ENCODE measurements at regions not wholly inside any gene's neighbourhood (a gene's known extent, or its start where the extent isn't known, plus 50 kb on each side); places are given as distances from the start of the nearest gene placed in this dataset.
A peak's percentile ranks its signal among the peaks of the same experiment; 100 is the strongest.

DNA sequence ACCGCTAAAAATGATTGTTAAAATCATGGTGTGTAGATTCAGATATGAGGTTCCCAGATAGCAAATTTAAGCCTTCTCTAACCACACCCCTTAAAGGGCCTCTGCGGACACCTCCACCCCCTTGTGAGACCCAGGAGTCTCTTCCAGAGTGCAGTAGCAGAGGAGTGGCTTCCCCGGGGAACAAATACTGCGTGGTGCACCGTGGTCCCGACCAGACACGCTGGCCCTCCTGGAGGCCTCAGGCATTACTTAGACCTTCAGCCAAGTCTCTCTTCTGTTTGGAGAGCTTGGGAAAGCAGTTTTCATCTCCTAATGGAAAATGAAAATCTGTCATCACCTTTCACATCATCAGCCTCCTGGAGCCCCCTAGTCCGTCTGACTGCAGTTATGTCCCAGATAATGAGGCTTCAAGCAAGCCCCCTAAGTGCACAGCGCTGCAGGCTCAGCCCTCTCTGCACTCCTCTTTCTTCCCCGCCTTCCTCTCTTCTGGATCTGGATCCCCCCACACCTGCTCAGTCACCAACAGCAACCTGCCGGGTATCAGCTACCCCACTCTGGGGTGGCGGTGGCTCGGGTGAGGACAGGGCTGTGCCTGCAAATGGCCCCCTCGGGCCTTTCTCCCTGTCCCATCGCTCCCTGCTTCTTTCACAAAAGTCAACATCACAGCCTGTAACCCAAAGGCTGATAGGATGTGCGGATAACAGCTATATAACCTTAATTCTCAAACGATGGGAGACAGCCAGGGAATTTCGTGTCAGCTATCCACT is 58.8 kb upstream of the TAGAP start:
- no peak overlapping the region for H3K27ac ChIP-seq
- intact Hi-C loops (cut with DNase I; ENCODE audit: low total_unique reads) = no loop called here

GRCh38 chr6:159102373-159103160 is 57.8 kb upstream of the TAGAP start:
- Histone ChIP-seq H3K4me3 (no peak overlapping the region), H3K9me3 (no peaks in the 10 kb centered on the region), H3K27me3 (peaks cover 0 to 17% of the 10 kb centered on the region in 2 donors), H3K36me3 (no peaks in the 10 kb centered on the region), H3K27ac (no peak overlapping the region), H3K4me1 (peaks cover 0 to 7% (median 0%) of the 10 kb centered on the region in 4 donors)
- DNase-seq = no peak
- intact Hi-C loops (cut with DNase I; ENCODE audit: low total_unique reads) = no loop called here
- TF ChIP-seq, protein P1, sequence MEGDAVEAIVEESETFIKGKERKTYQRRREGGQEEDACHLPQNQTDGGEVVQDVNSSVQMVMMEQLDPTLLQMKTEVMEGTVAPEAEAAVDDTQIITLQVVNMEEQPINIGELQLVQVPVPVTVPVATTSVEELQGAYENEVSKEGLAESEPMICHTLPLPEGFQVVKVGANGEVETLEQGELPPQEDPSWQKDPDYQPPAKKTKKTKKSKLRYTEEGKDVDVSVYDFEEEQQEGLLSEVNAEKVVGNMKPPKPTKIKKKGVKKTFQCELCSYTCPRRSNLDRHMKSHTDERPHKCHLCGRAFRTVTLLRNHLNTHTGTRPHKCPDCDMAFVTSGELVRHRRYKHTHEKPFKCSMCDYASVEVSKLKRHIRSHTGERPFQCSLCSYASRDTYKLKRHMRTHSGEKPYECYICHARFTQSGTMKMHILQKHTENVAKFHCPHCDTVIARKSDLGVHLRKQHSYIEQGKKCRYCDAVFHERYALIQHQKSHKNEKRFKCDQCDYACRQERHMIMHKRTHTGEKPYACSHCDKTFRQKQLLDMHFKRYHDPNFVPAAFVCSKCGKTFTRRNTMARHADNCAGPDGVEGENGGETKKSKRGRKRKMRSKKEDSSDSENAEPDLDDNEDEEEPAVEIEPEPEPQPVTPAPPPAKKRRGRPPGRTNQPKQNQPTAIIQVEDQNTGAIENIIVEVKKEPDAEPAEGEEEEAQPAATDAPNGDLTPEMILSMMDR (IDR thresholded peaks at IDR 0.05) = no peak

More for the DNA sequence above, 58.8 kb upstream of the TAGAP start:
- Histone ChIP-seq H3K36me3 (no peaks in the 10 kb centered on the region), H3K27me3 (peaks cover 0 to 24% of the 10 kb centered on the region in 2 donors), H3K4me3 (no peak overlapping the region), H3K4me1 (peaks cover 0 to 7% (median 0%) of the 10 kb centered on the region in 4 donors), H3K9me3 (no peaks in the 10 kb centered on the region)
- TF ChIP-seq, protein P1 (IDR thresholded peaks at IDR 0.05) = no peak
- DNase-seq = peak in 1 of 2 donors; percentile 49

GRCh38 chr6:159101656-159102055 is 56.9 kb upstream of the TAGAP start:
- Histone ChIP-seq H3K4me1 (peaks cover 0 to 7% (median 0%) of the 10 kb centered on the region in 4 donors), H3K9me3 (no peaks in the 10 kb centered on the region), H3K27me3 (peaks cover 0 to 16% of the 10 kb centered on the region in 2 donors), H3K27ac (no peak overlapping the region), H3K4me3 (no peak overlapping the region), H3K36me3 (no peaks in the 10 kb centered on the region)
- TF ChIP-seq, protein P1 (IDR thresholded peaks at IDR 0.05) = no peak
- DNase-seq = no peak
- intact Hi-C loops (cut with DNase I; ENCODE audit: low total_unique reads) = no loop called here

DNA sequence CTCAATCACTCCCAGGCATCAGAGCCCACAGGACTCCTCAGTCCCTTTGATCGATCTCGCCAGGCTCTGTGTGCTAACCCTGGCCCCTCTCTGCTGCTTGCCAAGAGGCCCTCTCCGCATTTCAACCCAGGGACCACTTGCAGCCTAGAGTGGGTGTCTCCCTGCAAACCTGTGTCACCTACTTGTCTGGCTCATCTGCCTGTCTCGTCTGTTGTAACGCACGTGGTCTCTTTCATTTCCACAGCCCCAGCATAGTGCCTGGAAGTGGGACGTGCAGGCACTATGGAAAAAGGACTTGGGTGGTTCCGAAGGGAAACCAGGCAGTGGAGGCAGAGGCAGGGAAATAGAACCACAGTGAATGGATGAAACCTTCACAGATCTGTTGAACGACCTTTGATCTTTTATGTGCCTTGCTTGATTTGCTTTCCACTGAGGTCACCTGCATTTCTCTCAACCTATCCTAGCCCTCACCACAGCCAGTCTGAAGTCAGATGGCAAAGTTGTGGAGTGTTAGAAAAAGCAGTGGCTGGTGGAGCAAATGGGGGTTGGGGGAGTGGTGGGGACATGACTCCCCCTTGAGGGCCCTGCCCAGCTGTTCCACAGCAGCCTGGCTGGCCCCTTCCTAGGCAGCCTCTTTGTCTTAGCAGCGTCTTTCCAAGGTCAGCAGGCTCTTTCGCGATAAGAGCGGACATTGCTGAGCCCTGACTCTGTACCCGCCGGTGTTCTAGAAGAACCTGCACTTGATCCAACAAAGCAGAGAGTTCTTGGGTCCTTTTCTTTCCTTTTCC is 55.8 kb upstream of the TAGAP start:
- TF ChIP-seq, protein P1 (IDR thresholded peaks at IDR 0.05) = no peak
- H3K27ac ChIP-seq = no peak overlapping the region
- no peaks in the 10 kb centered on the region for H3K9me3 ChIP-seq
- intact Hi-C loops (cut with DNase I; ENCODE audit: low total_unique reads) = no loop called here
- DNase-seq = no peak
- H3K4me3 ChIP-seq = no peak overlapping the region
- H3K36me3 ChIP-seq = no peaks in the 10 kb centered on the region
- peaks cover 0 to 7% (median 0%) of the 10 kb centered on the region in 4 donors for H3K4me1 ChIP-seq
- peaks cover 0 to 15% of the 10 kb centered on the region in 2 donors for H3K27me3 ChIP-seq

GRCh38 chr6:159099961-159100360 is 55.2 kb upstream of the TAGAP start:
- no peaks in the 10 kb centered on the region for H3K36me3 ChIP-seq
- no peaks in the 10 kb centered on the region for H3K9me3 ChIP-seq
- TF ChIP-seq, protein P1 (IDR thresholded peaks at IDR 0.05) = no peak
- H3K4me3 ChIP-seq = no peak overlapping the region
- no peak for DNase-seq
- peaks cover 0 to 7% (median 0%) of the 10 kb centered on the region in 4 donors for H3K4me1 ChIP-seq
- intact Hi-C loops (cut with DNase I; ENCODE audit: low total_unique reads) = no loop called here
- no peak overlapping the region for H3K27ac ChIP-seq
- H3K27me3 ChIP-seq = peaks cover 0 to 15% of the 10 kb centered on the region in 2 donors

All from tibial artery (tissue), 4 donors.